K562 (cell line): ENCODE measurements at regions not wholly inside any gene's neighbourhood (a gene's known extent, or its start where the extent isn't known, plus 50 kb on each side); places are given as distances from the start of the nearest gene placed in this dataset.
"Not testable (repeated sequence)": the region's sequence is repeated elsewhere in the genome, so short reads cannot be mapped to it uniquely, and the experiment has no call there.

Experiments used
- BRCA1 ChIP-seq, 2 experiments: fragments of 450-650 bp in 1 of 2; sonication (generic) in 1 of 2; formaldehyde crosslinking in 1 of 2; IDR thresholded peaks; 2 replicates each; pipeline versions ENCODE4 v1.5.0 to v1.6.1; 2017 to 2020; ENCODE audit warnings: mild to moderate bottlenecking in 1 of 2, missing genetic modification reagents in 1 of 2
- CGGBP1 ChIP-seq: fragments of 250-450 bp; sonication (Bioruptor Pico); IDR thresholded peaks from 2 replicates; pipeline ENCODE4 v1.9.0; 2021; ENCODE audit warnings: mild to moderate bottlenecking
- HNRNPUL1 ChIP-seq: fragments of 200-400 bp; formaldehyde crosslinking; IDR thresholded peaks from 2 replicates; pipeline ENCODE4 v1.6.1; 2017; ENCODE audit warnings: low read length
- RAD21 ChIP-seq, 2 experiments: fragments of 250-450 bp in 1 of 2; fragments of 450-650 bp in 1 of 2; sonication (Bioruptor Pico) in 1 of 2; formaldehyde crosslinking in 1 of 2; IDR thresholded peaks in 1 of 2; conservative IDR thresholded peaks in 1 of 2; 2 replicates each; pipeline versions ENCODE4 v1.4.0 to v1.8.0; 2020 to 2022; ENCODE audit warnings: mild to moderate bottlenecking in 2 of 2, moderate library complexity in 1 of 2
- YY1 ChIP-seq, 3 experiments: IDR thresholded peaks; 2 replicates each; pipeline ENCODE4 v1.6.1; 2011; ENCODE audit warnings: low read length in 2 of 3, mild to moderate bottlenecking in 2 of 3, moderate library complexity in 2 of 3, borderline replicate concordance in 1 of 3, control low read depth in 1 of 3, low read depth in 1 of 3; ENCODE audit not compliant: insufficient read depth in 3 of 3, insufficient replicate concordance in 2 of 3, control insufficient read depth in 1 of 3, insufficient read length in 1 of 3; ENCODE audit errors: extremely low read depth in 1 of 3
- ZNF778 ChIP-seq: fragments of 450-650 bp; formaldehyde crosslinking; IDR thresholded peaks from 2 replicates; pipeline ENCODE4 v1.4.0; 2020; ENCODE audit warnings: mild to moderate bottlenecking, moderate library complexity

GRCh38 chr1:102109493-102109892 is 112.8 kb upstream of the OLFM3 start:
- TF ChIP-seq HNRNPUL1; RAD21 (CRISPR knock-in tag; conservative IDR thresholded peaks at IDR 0.05 in 1 of 2, IDR thresholded peaks at IDR 0.05 in 1 of 2); CGGBP1 (CRISPR knock-in tag); YY1 (IDR thresholded peaks at IDR 0.05; ENCODE audit: borderline replicate concordance in 1 of 3, control insufficient read depth in 1 of 3, extremely low read depth in 1 of 3, insufficient read depth in 3 of 3, insufficient read length in 1 of 3, insufficient replicate concordance in 2 of 3, low read depth in 1 of 3, low read length in 2 of 3); ZNF778 (CRISPR knock-in tag); BRCA1 (IDR thresholded peaks at IDR 0.05); BRCA1 (CRISPR knock-in tag; IDR thresholded peaks at IDR 0.05): not testable (repeated sequence)
